H9 (cell line): ENCODE measurements at regions not wholly inside any gene's neighbourhood (a gene's known extent, or its start where the extent isn't known, plus 50 kb on each side); places are given as distances from the start of the nearest gene placed in this dataset.

Experiments
- DNase-seq: peaks from one replicate; pipeline ENCODE4 v3.0.0-alpha.2; 2017
- H2AFZ ChIP-seq: one replicate; pipeline ENCODE4 v1.6.1; 2013; ENCODE audit warnings: mild to moderate bottlenecking, low read length, control low read depth, moderate library complexity
- H2AK5ac ChIP-seq: 2 replicates; pipeline ENCODE4 v1.6.1; 2013; ENCODE audit warnings: low read length, control low read depth, mixed read lengths; ENCODE audit not compliant: insufficient read length
- H2BK120ac ChIP-seq: one replicate; pipeline ENCODE4 v1.6.1; 2013; ENCODE audit warnings: low read depth, mild to moderate bottlenecking, low read length, control low read depth, inconsistent platforms; ENCODE audit not compliant: poor library complexity, severe bottlenecking
- H2BK12ac ChIP-seq: 2 replicates; pipeline ENCODE4 v1.6.1; 2013; ENCODE audit warnings: low read length, control low read depth, mixed read lengths, low read depth; ENCODE audit not compliant: insufficient read length
- H2BK15ac ChIP-seq: 2 replicates; pipeline ENCODE4 v1.6.1; 2013; ENCODE audit warnings: low read depth, low read length, control low read depth
- H2BK20ac ChIP-seq: one replicate; pipeline ENCODE4 v1.6.1; 2013; ENCODE audit warnings: low read depth, mild to moderate bottlenecking, low read length, control low read depth, inconsistent platforms; ENCODE audit not compliant: poor library complexity, severe bottlenecking
- H2BK5ac ChIP-seq: 2 replicates; pipeline ENCODE4 v1.6.1; 2013; ENCODE audit warnings: low read length, control low read depth, mixed read lengths; ENCODE audit not compliant: insufficient read length
- H3K14ac ChIP-seq: 2 replicates; pipeline ENCODE4 v1.6.1; 2013; ENCODE audit warnings: low read length, control low read depth; ENCODE audit not compliant: insufficient read depth
- H3K18ac ChIP-seq: 2 replicates; pipeline ENCODE4 v1.6.1; 2013; ENCODE audit warnings: low read depth, mild to moderate bottlenecking, mixed read lengths, low read length, control low read depth; ENCODE audit not compliant: insufficient read length
- H3K23ac ChIP-seq: 2 replicates; pipeline ENCODE4 v1.6.1; 2013; ENCODE audit warnings: low read length, control low read depth, mixed read lengths, low read depth; ENCODE audit not compliant: insufficient read length
- H3K23me2 ChIP-seq: 2 replicates; pipeline ENCODE4 v1.6.1; 2013; ENCODE audit warnings: low read depth, mild to moderate bottlenecking, mixed read lengths, low read length, control low read depth; ENCODE audit not compliant: insufficient read length, poor library complexity, severe bottlenecking
- H3K27ac ChIP-seq: 2 replicates; pipeline ENCODE4 v1.5.1; 2013; ENCODE audit warnings: low read length, control low read depth, mixed read lengths, low read depth; ENCODE audit not compliant: insufficient read length
- H3K27me3 ChIP-seq: 2 replicates; pipeline ENCODE4 v1.6.1; 2013; ENCODE audit warnings: low read length, control low read depth, inconsistent platforms; ENCODE audit not compliant: insufficient read depth
- H3K4ac ChIP-seq: 2 replicates; pipeline ENCODE4 v1.6.1; 2013; ENCODE audit warnings: low read depth, mild to moderate bottlenecking, control low read depth, inconsistent platforms, low read length, moderate library complexity
- H3K4me1 ChIP-seq: 2 replicates; pipeline ENCODE4 v1.6.1; 2013; ENCODE audit warnings: low read length, control low read depth, inconsistent platforms; ENCODE audit not compliant: insufficient read depth
- H3K4me2 ChIP-seq: 2 replicates; pipeline ENCODE4 v1.6.1; 2013; ENCODE audit warnings: low read length, control low read depth, mixed read lengths; ENCODE audit not compliant: insufficient read length, insufficient read depth
- H3K56ac ChIP-seq: 2 replicates; pipeline ENCODE4 v1.6.1; 2013; ENCODE audit warnings: low read depth, mild to moderate bottlenecking, mixed read lengths, low read length, control low read depth; ENCODE audit not compliant: insufficient read length
- H3K79me1 ChIP-seq: 2 replicates; pipeline ENCODE4 v1.6.1; 2013; ENCODE audit warnings: low read depth, mild to moderate bottlenecking, moderate library complexity, low read length, control low read depth, inconsistent platforms; ENCODE audit not compliant: insufficient read depth, poor library complexity, severe bottlenecking
- H3K79me2 ChIP-seq: 2 replicates; pipeline ENCODE4 v1.6.1; 2013; ENCODE audit warnings: low read length, control low read depth, inconsistent platforms; ENCODE audit not compliant: insufficient read depth
- H3K9ac ChIP-seq: 2 replicates; pipeline ENCODE4 v1.6.1; 2013; ENCODE audit warnings: low read length, control low read depth, mixed read lengths; ENCODE audit not compliant: insufficient read length; ENCODE audit errors: extremely low read depth
- H3K9me3 ChIP-seq: one replicate; pipeline ENCODE4 v1.6.1; 2013; ENCODE audit warnings: low read depth, low read length, inconsistent platforms; ENCODE audit not compliant: control insufficient read depth
- H3T11ph ChIP-seq: one replicate; pipeline ENCODE4 v1.6.1; 2013; ENCODE audit warnings: mild to moderate bottlenecking, low read length, control low read depth, inconsistent platforms
- H4K20me1 ChIP-seq: one replicate; pipeline ENCODE4 v1.6.1; 2013; ENCODE audit not compliant: control insufficient read depth, insufficient read length, insufficient read depth
- H4K5ac ChIP-seq: 2 replicates; pipeline ENCODE4 v1.6.1; 2013; ENCODE audit warnings: low read depth, mild to moderate bottlenecking, mixed read lengths, low read length, control low read depth; ENCODE audit not compliant: insufficient read length
- H4K8ac ChIP-seq: replicated peaks from 2 replicates; pipeline ENCODE4 v1.6.1; 2013; ENCODE audit warnings: low read length, control low read depth, mixed read lengths, low read depth; ENCODE audit not compliant: insufficient read length
- H4K91ac ChIP-seq: 2 replicates; pipeline ENCODE4 v1.6.1; 2013; ENCODE audit warnings: low read depth, mild to moderate bottlenecking, moderate library complexity, mixed read lengths, low read length, control low read depth; ENCODE audit not compliant: insufficient read length
- H3K27ac Mint-ChIP-seq, 3 experiments: 2 replicates in 2 of 3; 3 replicates in 1 of 3; pipeline ENCODE4 v1.8.0; 2020 to 2021; ENCODE audit warnings: mixed read lengths in 3 of 3, mild to moderate bottlenecking in 1 of 3, moderate library complexity in 1 of 3
- H3K27me3 Mint-ChIP-seq: 2 replicates; pipeline ENCODE4 v1.8.0; 2021; ENCODE audit warnings: low read depth, mild to moderate bottlenecking, moderate library complexity, mixed read lengths
- H3K36me3 Mint-ChIP-seq, 3 experiments: 2 replicates in 2 of 3; 3 replicates in 1 of 3; pipeline ENCODE4 v1.8.0; 2020 to 2021; ENCODE audit warnings: low read depth in 3 of 3, mixed read lengths in 3 of 3; ENCODE audit not compliant: insufficient read depth in 1 of 3
- H3K4me1 Mint-ChIP-seq, 2 experiments: 2 replicates each; pipeline ENCODE4 v1.8.0; 2020; ENCODE audit warnings: mixed read lengths in 2 of 2
- H3K4me3 Mint-ChIP-seq, 2 experiments: 2 replicates in 1 of 2; 3 replicates in 1 of 2; pipeline ENCODE4 v1.8.0; 2020 to 2021; ENCODE audit warnings: mild to moderate bottlenecking in 2 of 2, mixed read lengths in 2 of 2, moderate library complexity in 1 of 2
- H3K9me3 Mint-ChIP-seq, 2 experiments: 2 replicates in 1 of 2; 3 replicates in 1 of 2; pipeline ENCODE4 v1.8.0; 2020; ENCODE audit warnings: mild to moderate bottlenecking in 2 of 2, mixed read lengths in 2 of 2, moderate library complexity in 1 of 2
- CTCF ChIP-seq: fragments of 200-600 bp; sonication (generic); conservative IDR thresholded peaks from 3 replicates; pipeline ENCODE4 v1.8.0; 2021; ENCODE audit warnings: antibody characterized with exemption, mild to moderate bottlenecking
- WGBS: extraction: QIAGEN DNeasy Blood & Tissue Kit; methylation state at CpG from one replicate; pipeline ENCODE4 v1.1.7; 2013; ENCODE audit warnings: missing lambda C conversion rate, low lambda C conversion rate, mixed read lengths; ENCODE audit not compliant: insufficient read length; ENCODE audit errors: extremely low coverage; 5-methylcytosine and 5-hydroxymethylcytosine counted together

- no peak overlapping the region for H4K8ac ChIP-seq
- Mint-ChIP-seq H3K27ac (no peak overlapping the region), H3K4me1 (no peaks in the 10 kb centered on the region), H3K36me3 (peaks cover 0 to 4% (median 2%) of the 10 kb centered on the region in 3 experiments; a peak in 2 of 7 replicates), H3K27me3 (no peaks in the 10 kb centered on the region), H3K9me3 (peaks cover 72 to 76% of the 10 kb centered on the region in 2 experiments), H3K4me3 (no peak overlapping the region)
- H4K91ac ChIP-seq = no peak overlapping the region
- no peak overlapping the region for H4K5ac ChIP-seq
- no peak overlapping the region for H2BK12ac ChIP-seq
- H3K4ac ChIP-seq = no peak overlapping the region
- H3T11ph ChIP-seq = no peak overlapping the region
- no CpG with 5 or more reads among the region's 5 CpGs for WGBS
- TF ChIP-seq CTCF = no peak
- H3K27ac ChIP-seq = no peak overlapping the region
- no peak for DNase-seq
- H4K20me1 ChIP-seq = no peaks in the 10 kb centered on the region
- H3K18ac ChIP-seq = no peak overlapping the region
- no peaks in the 10 kb centered on the region for H3K4me1 ChIP-seq
- H2BK15ac ChIP-seq = no peak overlapping the region
- no peak overlapping the region for H2BK20ac ChIP-seq
- H2AFZ ChIP-seq = no peak overlapping the region
- H2AK5ac ChIP-seq = no peak overlapping the region
- no peak overlapping the region for H3K9ac ChIP-seq
- no peak overlapping the region for H3K4me2 ChIP-seq
- H3K9me3 ChIP-seq = peaks cover 5% of the 10 kb centered on the region
- H3K27me3 ChIP-seq = no peaks in the 10 kb centered on the region
- no peak overlapping the region for H2BK5ac ChIP-seq
- H2BK120ac ChIP-seq = no peak overlapping the region
- H3K79me1 ChIP-seq = no peaks in the 10 kb centered on the region
- H3K56ac ChIP-seq = no peak overlapping the region
- H3K79me2 ChIP-seq = no peaks in the 10 kb centered on the region
- no peaks in the 10 kb centered on the region for H3K23me2 ChIP-seq
- H3K23ac ChIP-seq = no peak overlapping the region
- H3K14ac ChIP-seq = no peak overlapping the region
Measured at GRCh38 chrX:79440336-79440735, 73.2 kb upstream of the ITM2A start.
